ENCODE measurements at regions not wholly inside any gene's neighbourhood (a gene's known extent, or its start where the extent isn't known, plus 50 kb on each side); places are given as distances from the start of the nearest gene placed in this dataset.
"Not testable (repeated sequence)": the region's sequence is repeated elsewhere in the genome, so short reads cannot be mapped to it uniquely, and the experiment has no call there.

GRCh38 chr1:90236493-90236892, 241.6 kb downstream of the ZNF326 start:
- TF ChIP-seq Cebpa-rat (IDR thresholded peaks at IDR 0.05): no peak
- no peak overlapping the region for H3K9ac ChIP-seq
- no peaks in the 10 kb centered on the region for H3K36me3 ChIP-seq

GRCh38 chr1:90223401-90223800, 228.5 kb downstream of the ZNF326 start:
- no peak overlapping the region for H3K9ac ChIP-seq
- H3K9me3 ChIP-seq: peaks cover 30% of the 10 kb centered on the region
- H3K4me2 ChIP-seq: no peak overlapping the region
- H3K36me3 ChIP-seq: no peaks in the 10 kb centered on the region
- H3K27me3 ChIP-seq: no peaks in the 10 kb centered on the region
- no peak overlapping the region for H3K4me3 ChIP-seq
- H3K27ac ChIP-seq: no peak overlapping the region
- H4K20me1 ChIP-seq: no peaks in the 10 kb centered on the region
- H3K4me1 ChIP-seq: 0 out of 2 replicates have a peak, but pooled peaks cover 3% of the 10 kb centered on the region
- TF ChIP-seq Cebpa-rat (IDR thresholded peaks at IDR 0.05): no peak

More at GRCh38 chr1:90236493-90236892, 241.6 kb downstream of the ZNF326 start:
- H3K4me2 ChIP-seq: no peak overlapping the region
- no peak overlapping the region for H3K27ac ChIP-seq
- H3K9me3 ChIP-seq: no peaks in the 10 kb centered on the region
- H4K20me1 ChIP-seq: no peaks in the 10 kb centered on the region
- no peaks in the 10 kb centered on the region for H3K4me1 ChIP-seq
- no peaks in the 10 kb centered on the region for H3K27me3 ChIP-seq
- H3K4me3 ChIP-seq: no peak overlapping the region

- Histone ChIP-seq H3K4me3 (no peak overlapping the region), H4K20me1 (no peaks in the 10 kb centered on the region)
Measured at GRCh38 chr1:90220941-90221693, 226.2 kb downstream of the ZNF326 start.

GRCh38 chr1:90220496-90220895, 225.6 kb downstream of the ZNF326 start:
- Histone ChIP-seq H3K4me1 (0 out of 2 replicates have a peak, but pooled peaks cover 3% of the 10 kb centered on the region), H3K27ac (no peak overlapping the region), H3K4me2 (no peak overlapping the region), H3K36me3 (no peaks in the 10 kb centered on the region), H3K27me3 (no peaks in the 10 kb centered on the region), H4K20me1 (no peaks in the 10 kb centered on the region), H3K4me3 (no peak overlapping the region), H3K9ac (no peak overlapping the region), H3K9me3 (peaks cover 16% of the 10 kb centered on the region)
- no peak for TF ChIP-seq Cebpa-rat (IDR thresholded peaks at IDR 0.05)

More at GRCh38 chr1:90220941-90221693, 226.2 kb downstream of the ZNF326 start:
- Histone ChIP-seq H3K36me3 (no peaks in the 10 kb centered on the region), H3K27me3 (no peaks in the 10 kb centered on the region), H3K9ac (no peak overlapping the region), H3K4me1 (0 out of 2 replicates have a peak, but pooled peaks cover 3% of the 10 kb centered on the region), H3K9me3 (peaks cover 22% of the 10 kb centered on the region), H3K27ac (no peak overlapping the region), H3K4me2 (no peak overlapping the region)
- no peak; the same call in 1 of the 2 replicates for TF ChIP-seq Cebpa-rat (IDR thresholded peaks at IDR 0.05)

- not testable (repeated sequence) for H3K4me1 ChIP-seq, H3K9ac ChIP-seq, H3K4me2 ChIP-seq, H3K4me3 ChIP-seq, H3K9me3 ChIP-seq, H4K20me1 ChIP-seq, H3K27me3 ChIP-seq, H3K27ac ChIP-seq, H3K36me3 ChIP-seq
Measured at GRCh38 chr1:90219166-90219871, 224.4 kb downstream of the ZNF326 start.

- no peaks in the 10 kb centered on the region for H3K27me3 ChIP-seq
- TF ChIP-seq Cebpa-rat (IDR thresholded peaks at IDR 0.05): no peak
- no peaks in the 10 kb centered on the region for H3K4me1 ChIP-seq
Measured at GRCh38 chr1:90210633-90211491, 216.0 kb downstream of the ZNF326 start.

GRCh38 chr1:90208949-90209348, 214.0 kb downstream of the ZNF326 start:
- H3K9ac ChIP-seq: no peak overlapping the region
- H3K27me3 ChIP-seq: no peaks in the 10 kb centered on the region
- H4K20me1 ChIP-seq: no peaks in the 10 kb centered on the region
- H3K4me3 ChIP-seq: no peak overlapping the region
- H3K9me3 ChIP-seq: no peaks in the 10 kb centered on the region
- no peaks in the 10 kb centered on the region for H3K4me1 ChIP-seq
- no peak overlapping the region for H3K4me2 ChIP-seq
- no peak overlapping the region for H3K27ac ChIP-seq
- no peaks in the 10 kb centered on the region for H3K36me3 ChIP-seq
- TF ChIP-seq Cebpa-rat (IDR thresholded peaks at IDR 0.05): no peak

More at GRCh38 chr1:90210633-90211491, 216.0 kb downstream of the ZNF326 start:
- H3K9me3 ChIP-seq: no peaks in the 10 kb centered on the region
- no peaks in the 10 kb centered on the region for H3K36me3 ChIP-seq
- H4K20me1 ChIP-seq: no peaks in the 10 kb centered on the region
- H3K9ac ChIP-seq: no peak overlapping the region
- H3K4me2 ChIP-seq: no peak overlapping the region
- no peak overlapping the region for H3K27ac ChIP-seq
- no peak overlapping the region for H3K4me3 ChIP-seq

GRCh38 chr1:90206260-90206659, 211.3 kb downstream of the ZNF326 start:
- Histone ChIP-seq H3K27me3 (no peaks in the 10 kb centered on the region), H3K4me2 (no peak overlapping the region), H3K4me3 (no peak overlapping the region), H3K9ac (no peak overlapping the region), H3K4me1 (no peaks in the 10 kb centered on the region), H3K36me3 (no peaks in the 10 kb centered on the region), H4K20me1 (no peaks in the 10 kb centered on the region), H3K9me3 (no peaks in the 10 kb centered on the region), H3K27ac (no peak overlapping the region)
- no peak for TF ChIP-seq Cebpa-rat (IDR thresholded peaks at IDR 0.05)

GRCh38 chr1:90204780-90205179, 209.9 kb downstream of the ZNF326 start:
- Histone ChIP-seq H3K27me3 (no peaks in the 10 kb centered on the region), H3K4me2 (no peak overlapping the region), H4K20me1 (no peaks in the 10 kb centered on the region), H3K4me3 (no peak overlapping the region), H3K9ac (no peak overlapping the region), H3K4me1 (no peaks in the 10 kb centered on the region), H3K27ac (no peak overlapping the region), H3K9me3 (no peaks in the 10 kb centered on the region), H3K36me3 (no peaks in the 10 kb centered on the region)
- TF ChIP-seq Cebpa-rat (IDR thresholded peaks at IDR 0.05): no peak
